Left ventricle myocardium inferior (tissue), 1 donor: ENCODE measurements at regions not wholly inside any gene's neighbourhood (a gene's known extent, or its start where the extent isn't known, plus 50 kb on each side); places are given as distances from the start of the nearest gene placed in this dataset.

ENCODE experiments used
- DNase-seq: peaks from one replicate; pipeline ENCODE4 v3.0.0-alpha.2; 2020
- H3K27ac ChIP-seq: fragments of 200-600 bp; replicated peaks from 2 replicates; pipeline ENCODE4 v1.8.0; 2021
- H3K27me3 ChIP-seq: fragments of 200-600 bp; 2 replicates; pipeline ENCODE4 v1.8.0; 2021; ENCODE audit warnings: low read depth
- H3K36me3 ChIP-seq: fragments of 200-600 bp; 2 replicates; pipeline ENCODE4 v1.8.0; 2021
- H3K4me1 ChIP-seq: fragments of 200-600 bp; 2 replicates; pipeline ENCODE4 v1.8.0; 2021
- H3K4me3 ChIP-seq: fragments of 200-600 bp; 2 replicates; pipeline ENCODE4 v1.8.0; 2021; ENCODE audit warnings: mild to moderate bottlenecking, moderate library complexity
- H3K9me3 ChIP-seq: fragments of 200-600 bp; replicated peaks from 2 replicates; pipeline ENCODE4 v1.8.0; 2021
- CTCF ChIP-seq: fragments of 200-600 bp; IDR thresholded peaks from 2 replicates; pipeline ENCODE4 v1.8.0; 2021; ENCODE audit warnings: antibody characterized with exemption, mild to moderate bottlenecking, borderline replicate concordance
- intact Hi-C: fragments of 100-400 bp; cut with micrococcal nuclease; formaldehyde crosslinking; loops from one replicate; pipeline ENCODE4 v1.11.0; 2022
- donor health status: DM: no; HTN: yes; CAD: no; lungs with severe emphysema.

- intact Hi-C loops, result no loop called here
- H3K27me3 ChIP-seq, result no peaks in the 10 kb centered on the region
- no peaks in the 10 kb centered on the region for H3K4me1 ChIP-seq
- no peak for TF ChIP-seq CTCF
- no peaks in the 10 kb centered on the region for H3K9me3 ChIP-seq
- no peak for DNase-seq
- no peak overlapping the region for H3K27ac ChIP-seq
- H3K4me3 ChIP-seq, result no peak overlapping the region
- no peaks in the 10 kb centered on the region for H3K36me3 ChIP-seq
Observed at GRCh38 chr10:16297069-16297468, 139.7 kb upstream of the PTER start.

- H3K27me3 ChIP-seq, result no peaks in the 10 kb centered on the region
- no peaks in the 10 kb centered on the region for H3K36me3 ChIP-seq
- H3K4me1 ChIP-seq, result no peaks in the 10 kb centered on the region
- TF ChIP-seq CTCF, result no peak
- intact Hi-C loops, result no loop called here
- no peak for DNase-seq
- H3K4me3 ChIP-seq, result no peak overlapping the region
- H3K27ac ChIP-seq, result no peak overlapping the region
- H3K9me3 ChIP-seq, result no peaks in the 10 kb centered on the region
Observed at GRCh38 chr10:16297642-16298041, 139.2 kb upstream of the PTER start.

GRCh38 chr10:16304311-16304710, 132.5 kb upstream of the PTER start:
- no peak overlapping the region for H3K27ac ChIP-seq
- no peaks in the 10 kb centered on the region for H3K4me1 ChIP-seq
- no peaks in the 10 kb centered on the region for H3K36me3 ChIP-seq
- intact Hi-C loops, result no loop called here
- H3K9me3 ChIP-seq, result peaks cover 3% of the 10 kb centered on the region
- no peaks in the 10 kb centered on the region for H3K27me3 ChIP-seq
- no peak for TF ChIP-seq CTCF
- no peak for DNase-seq
- H3K4me3 ChIP-seq, result no peak overlapping the region

GRCh38 chr10:16310440-16310839, 126.4 kb upstream of the PTER start:
- intact Hi-C loops, result no loop called here
- Histone ChIP-seq H3K4me3 (no peak overlapping the region), H3K27me3 (no peaks in the 10 kb centered on the region), H3K27ac (no peak overlapping the region), H3K4me1 (no peaks in the 10 kb centered on the region), H3K36me3 (no peaks in the 10 kb centered on the region), H3K9me3 (peaks cover 25% of the 10 kb centered on the region)
- TF ChIP-seq CTCF, result no peak
- DNase-seq, result no peak

- peaks cover 23% of the 10 kb centered on the region for H3K9me3 ChIP-seq
- no peaks in the 10 kb centered on the region for H3K4me1 ChIP-seq
- intact Hi-C loops, result no loop called here
- H3K27me3 ChIP-seq, result no peaks in the 10 kb centered on the region
- peak; percentile 20 for TF ChIP-seq CTCF
- no peak overlapping the region for H3K4me3 ChIP-seq
- DNase-seq, result no peak
- no peak overlapping the region for H3K27ac ChIP-seq
- H3K36me3 ChIP-seq, result no peaks in the 10 kb centered on the region
Observed at GRCh38 chr10:16314259-16314658, 122.6 kb upstream of the PTER start.

- TF ChIP-seq CTCF, result no peak
- DNase-seq, result no peak
- H3K27me3 ChIP-seq, result no peaks in the 10 kb centered on the region
- no peaks in the 10 kb centered on the region for H3K4me1 ChIP-seq
- H3K4me3 ChIP-seq, result no peak overlapping the region
- no peaks in the 10 kb centered on the region for H3K9me3 ChIP-seq
- H3K36me3 ChIP-seq, result no peaks in the 10 kb centered on the region
- intact Hi-C loops, result no loop called here
- no peak overlapping the region for H3K27ac ChIP-seq
Observed at GRCh38 chr10:16316733-16317390, 119.9 kb upstream of the PTER start.
